ENCODE measurements at regions not wholly inside any gene's neighbourhood (a gene's known extent, or its start where the extent isn't known, plus 50 kb on each side); places are given as distances from the start of the nearest gene placed in this dataset.

- no peak for TF ChIP-seq CTCF (conservative IDR thresholded peaks at IDR 0.05 in 1 of 2, IDR thresholded peaks at IDR 0.05 in 1 of 2; ENCODE audit: extremely low read depth in 1 of 2, insufficient read depth in 1 of 2, low read depth in 1 of 2, low read length in 2 of 2)
- no peak for TF ChIP-seq EZH2 (IDR thresholded peaks at IDR 0.05; ENCODE audit: borderline replicate concordance, low read length)
These were observed 604.5 kb upstream of the KLF4 start for GRCh38 chr9:108093773-108094675.
